Motor neuron (in vitro differentiated cells): ENCODE measurements at regions not wholly inside any gene's neighbourhood (a gene's known extent, or its start where the extent isn't known, plus 50 kb on each side); places are given as distances from the start of the nearest gene placed in this dataset.

ENCODE experiments used
- ATAC-seq, 8 experiments: fragments of 200-7000 bp; cut with Tn5 transposase; replicated peaks in 6 of 8; 2 replicates each; pipeline ENCODE4 v1.8.0; 2021; ENCODE audit warnings: mild to moderate bottlenecking in 8 of 8, moderate library complexity in 8 of 8
- H3K27ac ChIP-seq, 2 donors: fragments of 250-450 bp; sonication (Bioruptor Pico); 2 replicates each; pipeline ENCODE4 v1.9.0; 2021; ENCODE audit warnings: antibody characterized with exemption in 2 of 2, mild to moderate bottlenecking in 2 of 2, moderate library complexity in 1 of 2
- H3K4me1 ChIP-seq, 2 donors: fragments of 250-450 bp; sonication (Bioruptor Pico); replicated peaks in 1 of 2; 2 replicates each; pipeline ENCODE4 v1.6.1; 2021; ENCODE audit warnings: antibody characterized with exemption in 2 of 2, mild to moderate bottlenecking in 2 of 2, moderate library complexity in 1 of 2
- H3K4me3 ChIP-seq, 5 donors: fragments of 250-450 bp; sonication (Bioruptor Pico); 2 replicates each; pipeline ENCODE4 v1.9.0; 2021; ENCODE audit warnings: antibody characterized with exemption in 5 of 5, mild to moderate bottlenecking in 5 of 5, moderate library complexity in 4 of 5
- whole genome bisulfite sequencing, 10 experiments: fragments of 450-650 bp; shearing (Covaris generic); methylation state at CpG; one replicate each; pipeline ENCODE4 v1.0.0; 2022; 5-methylcytosine and 5-hydroxymethylcytosine counted together
- in situ Hi-C, 9 experiments: fragments of 400-800 bp; cut with MboI; loops; one replicate each; pipeline ENCODE4 v1.15.0; 2021; ENCODE audit warnings: low sequenced_read_pairs in 9 of 9, low pct_unique_long_range_greater_than_20kb in 2 of 9; ENCODE audit not compliant: unreplicated experiment in 9 of 9

DNA sequence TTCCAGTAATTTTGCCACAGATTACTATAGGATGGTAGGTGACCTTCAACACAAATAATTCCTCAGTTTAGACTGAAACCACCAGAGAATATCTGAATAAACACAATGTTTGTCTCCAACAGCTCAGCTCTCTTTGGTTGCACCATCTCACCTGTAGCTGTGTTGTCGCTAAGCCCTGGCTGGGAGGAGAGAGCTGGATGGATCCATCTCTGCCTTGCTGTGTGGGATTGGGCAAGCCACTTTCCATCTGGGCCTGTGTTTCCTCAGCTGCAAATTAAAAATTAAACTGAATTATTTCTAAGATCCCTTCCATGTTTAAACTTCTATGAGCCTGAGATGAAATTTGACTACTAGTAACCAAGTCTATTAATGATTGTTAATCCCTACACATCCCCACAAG is 310.2 kb downstream of the FBXW7 start:
- Histone ChIP-seq H3K27ac (no peak overlapping the region), H3K4me3 (no peak overlapping the region), H3K4me1 (peaks cover 0 to 10% of the 10 kb centered on the region in 2 donors)
- ATAC-seq, result no peak
- WGBS, 10 experiments, result 83 to 100% (median 100%) methylated on average over 1 of the region's 1 CpG; no CpG with 5 or more reads in 5 of the 10 experiments
- in situ Hi-C loops, result no loop called here

DNA sequence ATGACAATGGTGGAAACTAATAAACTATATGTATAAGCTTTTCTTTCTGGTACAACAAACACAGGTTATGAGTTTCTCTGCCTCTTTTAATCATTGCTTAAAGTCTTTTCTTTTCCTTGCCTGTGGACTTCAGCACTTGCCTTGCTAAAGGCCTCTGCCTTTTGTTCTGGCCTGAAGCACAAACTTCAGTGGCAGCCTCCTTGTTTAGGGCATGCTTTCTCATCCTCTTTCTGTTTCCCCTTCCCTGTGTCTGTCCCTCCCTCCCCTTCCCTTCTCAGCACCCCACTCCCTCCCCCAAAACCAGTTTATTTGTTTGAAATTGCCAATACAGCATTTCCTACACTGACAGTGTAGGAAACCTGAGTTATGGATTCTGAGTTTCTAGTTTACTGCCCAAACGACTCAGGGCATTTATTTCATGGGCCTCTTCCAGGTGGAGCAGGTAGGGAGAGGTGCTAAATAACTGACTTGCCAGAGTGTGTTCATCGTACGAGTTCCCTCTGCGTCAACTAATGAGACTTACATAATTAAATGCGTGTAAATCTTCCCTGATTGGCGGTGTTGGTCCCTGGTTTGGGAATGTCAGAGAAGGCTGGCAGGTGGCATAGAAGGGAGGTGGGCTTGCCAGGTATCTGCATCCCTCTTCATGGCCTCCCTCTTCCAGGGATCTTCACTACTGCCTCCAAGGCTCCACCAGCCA is 311.0 kb downstream of the FBXW7 start:
- peaks cover 0 to 10% of the 10 kb centered on the region in 2 donors for H3K4me1 ChIP-seq
- WGBS, 10 experiments, result 0 to 100% (median 100%) methylated on average over 1 to 6 of the region's 6 CpGs; no CpG with 5 or more reads in 5 of the 10 experiments
- in situ Hi-C loops, result no loop called here

DNA sequence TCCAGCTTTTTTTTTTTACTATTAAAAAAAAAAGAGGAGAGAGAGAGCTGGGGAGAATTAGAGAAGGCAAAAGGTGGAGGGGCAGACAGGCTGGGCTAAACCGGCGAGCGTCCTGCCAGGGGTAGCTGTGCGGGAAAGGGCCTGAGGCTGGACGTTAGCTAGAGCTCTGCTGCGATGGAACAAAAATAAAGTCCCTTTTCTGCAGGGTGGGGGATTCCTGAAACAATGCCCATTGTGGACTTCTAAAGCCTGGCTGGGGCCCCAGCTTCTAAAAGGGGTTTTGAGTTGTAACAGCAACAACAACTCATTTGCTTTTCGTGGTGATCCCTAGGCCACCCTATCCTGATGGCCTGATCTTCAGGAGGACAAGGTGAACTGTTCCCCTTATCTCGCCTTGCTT is 311.7 kb downstream of the FBXW7 start:
- Histone ChIP-seq H3K4me1 (peaks cover 0 to 10% of the 10 kb centered on the region in 2 donors), H3K27ac (no peak overlapping the region), H3K4me3 (no peak overlapping the region)
- 60 to 100% (median 81%) methylated on average over 1 to 7 of the region's 8 CpGs; no CpG with 5 or more reads in 1 of the 10 experiments for WGBS, 10 experiments
- ATAC-seq, result peak in 2 of 8 experiments; percentile 7 to 28
- in situ Hi-C loops, result no loop called here

More for the DNA sequence above, 311.0 kb downstream of the FBXW7 start:
- no peak for ATAC-seq
- Histone ChIP-seq H3K4me3 (no peak overlapping the region), H3K27ac (no peak overlapping the region)

DNA sequence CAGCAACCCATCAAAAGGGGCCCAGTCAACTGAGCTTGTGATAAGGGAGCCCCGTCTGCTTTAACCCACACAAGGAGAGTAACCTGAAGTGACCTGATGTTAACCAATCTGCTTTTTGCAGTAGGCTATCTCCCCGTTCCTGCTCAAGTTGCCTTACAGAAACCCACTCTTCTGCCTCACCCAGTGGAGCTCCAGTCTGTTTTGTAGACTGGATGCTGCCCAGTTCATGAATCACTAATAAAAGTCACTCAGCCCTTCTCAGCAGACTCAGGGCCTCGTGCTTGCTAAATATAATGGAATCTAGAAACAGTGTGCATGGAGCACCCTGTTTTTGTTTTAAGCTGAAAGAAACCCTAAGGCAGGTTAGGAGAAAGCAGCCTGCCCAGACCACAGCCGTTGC is 312.3 kb downstream of the FBXW7 start:
- ATAC-seq, result no peak
- no peak overlapping the region for H3K27ac ChIP-seq
- in situ Hi-C loops, result no loop called here
- H3K4me3 ChIP-seq, result no peak overlapping the region
- WGBS, 10 experiments, result 80 to 100% (median 100%) methylated on average over 1 to 3 of the region's 4 CpGs; no CpG with 5 or more reads in 3 of the 10 experiments
- peaks cover 0 to 10% of the 10 kb centered on the region in 2 donors for H3K4me1 ChIP-seq

DNA sequence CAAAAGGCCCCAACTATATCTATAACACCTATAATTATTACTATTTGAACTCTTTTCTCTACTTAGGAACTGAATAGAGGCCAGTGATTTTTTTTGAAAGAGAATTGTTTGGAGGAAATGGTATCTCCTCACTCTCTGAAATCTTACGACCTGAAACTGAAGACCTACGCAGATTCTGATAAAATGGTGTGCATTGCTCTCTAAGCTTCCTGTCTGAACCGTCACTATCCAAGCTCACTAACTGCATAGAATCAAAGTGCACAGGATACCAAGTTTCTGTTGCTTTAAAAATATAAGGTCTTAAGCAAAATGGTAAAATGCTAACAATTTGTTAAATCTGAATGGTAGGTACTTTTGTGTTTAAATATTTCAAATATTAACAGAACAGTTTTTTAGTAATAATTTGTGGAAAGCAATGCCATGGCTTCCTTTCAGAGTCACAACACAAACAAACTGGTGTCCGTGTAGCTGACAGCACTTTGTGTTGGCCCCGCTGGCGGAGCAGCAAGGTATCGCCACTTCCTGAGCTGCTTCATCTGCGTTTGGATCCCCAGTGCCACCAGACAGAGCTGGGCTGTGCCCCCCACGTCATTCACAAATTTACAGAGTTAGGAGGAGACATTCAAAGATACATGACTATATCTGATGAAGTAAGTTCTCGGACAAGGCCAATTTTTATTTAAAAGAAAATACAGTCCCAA is 313.9 kb downstream of the FBXW7 start:
- Histone ChIP-seq H3K27ac (no peak overlapping the region), H3K4me1 (peaks cover 7 to 18% of the 10 kb centered on the region in 2 donors), H3K4me3 (no peak overlapping the region)
- 85 to 100% (median 90%) methylated on average over 2 to 10 of the region's 10 CpGs for WGBS, 10 experiments
- no peak for ATAC-seq
- in situ Hi-C loops, result no loop called here

DNA sequence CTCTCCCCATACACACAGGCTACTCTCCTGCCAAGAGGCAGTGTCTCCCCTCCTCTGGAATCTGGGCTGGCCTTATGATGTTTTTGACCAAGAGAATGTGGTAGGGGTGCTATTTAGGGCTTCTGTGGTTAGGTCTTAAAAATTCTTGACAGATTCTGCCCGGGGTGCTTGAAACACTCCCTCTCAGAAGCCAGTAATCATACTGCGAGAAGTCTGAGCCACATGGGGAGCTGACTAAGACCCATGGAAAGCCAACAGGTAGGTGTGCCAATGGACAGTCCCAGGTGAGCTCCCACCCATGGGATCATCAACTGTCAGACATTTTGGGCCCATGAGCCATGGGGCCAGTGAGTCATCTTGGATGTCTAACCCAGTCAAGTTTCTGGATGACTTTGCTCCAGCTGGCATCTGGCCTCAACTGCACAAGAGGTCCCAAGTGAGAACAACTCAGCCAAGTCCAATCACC is 315.7 kb downstream of the FBXW7 start:
- Histone ChIP-seq H3K4me3 (no peak overlapping the region), H3K27ac (no peak overlapping the region), H3K4me1 (peaks cover 7 to 16% of the 10 kb centered on the region in 2 donors)
- in situ Hi-C loops, result no loop called here
- ATAC-seq, result no peak
- 59 to 100% (median 75%) methylated on average over 1 to 2 of the region's 2 CpGs; no CpG with 5 or more reads in 4 of the 10 experiments for WGBS, 10 experiments

DNA sequence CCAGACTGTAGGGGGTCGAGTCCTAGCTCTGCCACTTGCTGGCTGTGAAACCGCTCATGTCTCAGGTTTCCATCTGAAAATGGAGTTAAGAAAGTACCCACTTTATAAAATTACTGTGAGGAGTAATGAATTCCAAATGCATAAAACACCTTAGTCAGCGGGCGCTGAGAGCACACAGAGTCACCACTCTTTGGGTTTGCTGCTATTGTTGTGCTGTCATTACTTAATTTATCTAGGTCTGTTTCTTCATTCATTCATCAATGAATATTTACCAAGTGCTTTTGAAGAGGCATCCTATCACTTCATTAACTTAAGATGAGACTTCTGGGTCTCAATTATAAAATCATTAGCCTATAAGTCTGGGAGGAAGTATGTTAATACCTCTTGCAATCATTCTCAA is 317.3 kb downstream of the FBXW7 start:
- Histone ChIP-seq H3K4me3 (no peak overlapping the region), H3K4me1 (peaks cover 7 to 9% of the 10 kb centered on the region in 2 donors), H3K27ac (no peak overlapping the region)
- 36 to 100% (median 65%) methylated on average over 1 to 4 of the region's 4 CpGs; no CpG with 5 or more reads in 2 of the 10 experiments for WGBS, 10 experiments
- peak in 5 of 8 experiments; percentile 30 to 70 (median 56) for ATAC-seq
- in situ Hi-C loops, result no loop called here

DNA sequence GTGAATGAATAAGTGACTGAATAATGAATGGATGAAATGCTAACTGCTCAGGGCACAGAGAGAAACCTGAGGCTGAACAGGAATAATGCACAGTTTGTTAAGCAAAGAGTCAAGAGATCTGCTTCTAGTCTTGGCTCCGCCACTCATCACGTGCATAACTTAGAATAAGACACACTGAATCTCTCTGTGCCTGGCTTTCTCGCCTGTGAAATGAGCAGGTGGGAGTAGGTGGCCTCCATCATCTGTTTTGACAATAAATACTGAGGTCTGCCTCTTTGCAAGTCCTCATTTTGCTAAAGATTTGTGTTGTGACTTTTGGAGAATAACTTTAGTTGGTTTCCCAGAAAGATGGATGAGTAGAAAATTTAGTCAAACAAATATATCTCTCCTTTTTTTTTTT is 318.0 kb downstream of the FBXW7 start:
- Histone ChIP-seq H3K4me3 (no peak overlapping the region), H3K4me1 (peaks cover 7 to 9% of the 10 kb centered on the region in 2 donors), H3K27ac (no peak overlapping the region)
- in situ Hi-C loops, result no loop called here
- peak in 5 of 8 experiments; percentile 6 to 80 (median 41) for ATAC-seq
- 0 to 100% (median 84%) methylated on average over 1 to 3 of the region's 3 CpGs; no CpG with 5 or more reads in 5 of the 10 experiments for WGBS, 10 experiments

DNA sequence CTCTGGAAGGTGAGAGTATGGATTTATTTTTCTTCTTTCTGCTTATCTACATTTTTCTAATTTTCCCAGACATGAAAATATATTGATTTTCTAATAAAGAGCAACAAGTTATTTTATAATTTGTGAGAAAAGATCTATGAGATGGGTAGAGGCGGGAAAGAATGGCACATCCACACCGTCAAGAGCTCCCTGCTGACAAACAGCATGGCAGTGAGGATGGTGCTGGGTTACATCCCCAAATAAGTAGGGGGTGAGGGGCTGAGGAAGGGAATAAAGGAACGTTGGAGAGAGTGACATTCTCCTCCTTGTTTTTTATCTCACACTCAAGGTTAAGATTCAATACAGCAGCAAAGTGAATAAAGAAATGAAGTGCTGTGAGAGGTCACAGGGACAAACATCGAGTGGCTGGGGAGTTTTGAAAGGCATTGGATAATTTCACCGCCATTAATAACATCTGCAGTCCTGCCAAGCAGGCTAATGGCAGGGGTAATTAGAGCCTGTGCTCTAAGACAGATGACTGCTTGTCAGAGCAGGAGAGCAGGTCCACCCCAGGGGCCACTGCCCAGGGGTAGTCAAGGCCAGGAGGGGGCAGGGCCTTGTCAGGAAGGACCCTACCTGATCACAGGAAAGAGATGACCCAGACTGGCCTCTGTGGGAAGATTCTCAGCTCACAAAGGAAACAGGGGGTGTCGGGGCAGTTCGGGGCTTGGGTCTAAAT is 323.8 kb downstream of the FBXW7 start:
- WGBS, 10 experiments, result 17 to 67% (median 52%) methylated on average over 1 to 7 of the region's 7 CpGs; no CpG with 5 or more reads in 2 of the 10 experiments
- ATAC-seq, result peak in 5 of 8 experiments; percentile 79 to 98 (median 97)
- no peak overlapping the region for H3K4me3 ChIP-seq
- in situ Hi-C loops, result no loop called here
- peaks cover 5 to 35% of the 10 kb centered on the region in 2 donors for H3K4me1 ChIP-seq
- H3K27ac ChIP-seq, result no peak overlapping the region

DNA sequence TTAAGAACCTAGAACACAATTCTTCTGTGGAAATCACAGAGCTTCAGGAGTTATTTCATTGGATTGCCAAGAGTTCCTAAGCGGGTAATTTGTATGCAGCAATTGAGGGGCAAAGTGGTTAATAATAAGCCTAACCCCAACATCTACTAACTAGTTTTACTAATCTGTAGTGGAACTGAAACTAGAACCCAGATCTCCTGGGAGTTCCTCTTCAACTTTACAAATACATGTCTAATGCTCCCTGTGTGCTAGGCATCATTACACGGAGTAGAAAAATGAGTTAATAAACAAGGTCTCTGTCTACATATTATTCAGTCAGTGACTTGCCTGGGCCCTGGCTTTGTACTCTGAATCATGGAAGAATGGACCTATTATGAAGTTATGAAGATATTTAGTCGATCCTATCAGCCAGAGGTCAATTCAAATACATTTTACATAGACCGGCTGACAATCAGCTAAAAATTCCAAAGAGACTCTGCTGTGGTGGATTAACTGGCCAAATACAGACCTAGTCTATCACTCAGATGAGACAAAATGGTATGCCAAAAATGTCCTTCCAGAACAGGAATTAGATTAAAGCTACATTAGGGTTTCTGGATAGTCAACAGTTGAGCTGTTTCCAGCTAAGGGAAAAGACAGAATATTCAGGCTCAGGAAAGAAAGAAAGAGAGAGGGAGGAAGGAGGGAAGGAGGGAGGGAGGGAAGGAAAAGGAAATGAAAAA is 326.0 kb downstream of the FBXW7 start:
- WGBS, 10 experiments, result 55 to 100% (median 87%) methylated on average over 2 to 4 of the region's 4 CpGs
- in situ Hi-C loops, result no loop called here

DNA sequence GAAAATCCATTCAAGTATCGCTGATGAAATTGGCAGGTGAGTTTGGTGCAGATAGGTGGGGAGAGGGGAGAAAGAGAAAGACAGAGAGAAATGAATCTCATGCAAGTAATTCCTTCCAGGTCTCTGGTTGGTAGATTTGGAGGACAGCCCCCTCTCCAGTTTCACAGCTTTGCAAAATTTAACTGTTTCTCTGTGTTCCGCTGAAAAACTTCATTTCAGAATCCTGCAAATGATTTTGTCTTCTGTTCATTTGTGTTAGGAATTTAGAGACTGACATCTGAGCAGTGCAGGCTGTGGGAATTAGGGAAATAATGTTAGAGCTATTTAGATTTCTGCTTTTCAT is 328.5 kb downstream of the FBXW7 start:
- H3K4me1 ChIP-seq, result peaks cover 8 to 47% of the 10 kb centered on the region in 2 donors
- no peak overlapping the region for H3K4me3 ChIP-seq
- no peak for ATAC-seq
- WGBS, 10 experiments, result 0 to 100% (median 75%) methylated on average over 1 to 2 of the region's 2 CpGs; no CpG with 5 or more reads in 1 of the 10 experiments
- in situ Hi-C loops, result no loop called here
- no peak overlapping the region for H3K27ac ChIP-seq

More for the DNA sequence above, 326.0 kb downstream of the FBXW7 start:
- H3K4me1 ChIP-seq, result peaks cover 8 to 52% of the 10 kb centered on the region in 2 donors
- no peak overlapping the region for H3K27ac ChIP-seq
- ATAC-seq, result no peak
- no peak overlapping the region for H3K4me3 ChIP-seq

DNA sequence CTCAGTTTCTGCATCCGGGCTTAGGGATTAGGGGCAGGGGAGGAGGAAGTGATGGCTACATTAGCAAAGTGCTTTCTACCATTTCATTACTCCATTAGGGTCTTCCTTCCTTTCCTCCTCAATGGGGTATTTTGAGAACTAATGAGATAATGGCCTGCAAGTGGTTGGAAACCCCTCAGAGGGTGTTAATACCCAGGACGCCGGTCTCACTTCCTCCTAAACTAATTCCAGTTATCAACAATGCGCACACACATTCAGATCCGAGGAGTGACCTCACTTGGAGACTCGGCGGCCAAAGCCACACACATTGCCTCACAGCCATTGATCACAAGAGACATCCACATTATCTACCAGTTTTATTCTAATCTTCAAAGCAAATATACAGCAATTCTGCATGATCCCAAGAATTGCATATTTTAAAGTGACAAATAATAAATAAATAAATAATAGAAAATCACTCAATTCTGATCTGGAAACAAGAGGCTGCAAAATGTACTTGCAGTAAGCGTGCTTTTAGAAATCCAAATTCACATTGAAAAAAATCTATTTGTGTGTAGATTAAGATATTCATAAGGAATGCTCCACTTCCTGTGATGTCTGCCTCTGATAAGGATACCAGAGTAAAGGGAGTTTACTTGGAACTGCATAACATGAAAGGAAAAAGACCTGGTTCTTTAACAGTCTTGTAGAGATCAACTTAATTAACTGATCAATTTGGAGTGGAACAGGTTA is 329.1 kb downstream of the FBXW7 start:
- Histone ChIP-seq H3K4me3 (no peak overlapping the region), H3K4me1 (peaks cover 6 to 41% of the 10 kb centered on the region in 2 donors), H3K27ac (no peak overlapping the region)
- in situ Hi-C loops, result no loop called here
- ATAC-seq, result peak in 2 of 8 experiments; percentile 56 to 82
- 63 to 100% (median 88%) methylated on average over 1 to 8 of the region's 8 CpGs; no CpG with 5 or more reads in 2 of the 10 experiments for WGBS, 10 experiments
